ENCODE measurements at regions not wholly inside any gene's neighbourhood (a gene's known extent, or its start where the extent isn't known, plus 50 kb on each side); places are given as distances from the start of the nearest gene placed in this dataset.

GRCh38 chr1:30044656-30045144, 678.7 kb downstream of the MATN1 start:
- no peak for TF ChIP-seq CTCF (IDR thresholded peaks at IDR 0.05; ENCODE audit: insufficient read depth, low read depth, low read length)
- TF ChIP-seq EZH2 (IDR thresholded peaks at IDR 0.05; ENCODE audit: insufficient read depth, low read length), result no peak
